ENCODE measurements at regions not wholly inside any gene's neighbourhood (a gene's known extent, or its start where the extent isn't known, plus 50 kb on each side); places are given as distances from the start of the nearest gene placed in this dataset.

- TF ChIP-seq, protein P1, sequence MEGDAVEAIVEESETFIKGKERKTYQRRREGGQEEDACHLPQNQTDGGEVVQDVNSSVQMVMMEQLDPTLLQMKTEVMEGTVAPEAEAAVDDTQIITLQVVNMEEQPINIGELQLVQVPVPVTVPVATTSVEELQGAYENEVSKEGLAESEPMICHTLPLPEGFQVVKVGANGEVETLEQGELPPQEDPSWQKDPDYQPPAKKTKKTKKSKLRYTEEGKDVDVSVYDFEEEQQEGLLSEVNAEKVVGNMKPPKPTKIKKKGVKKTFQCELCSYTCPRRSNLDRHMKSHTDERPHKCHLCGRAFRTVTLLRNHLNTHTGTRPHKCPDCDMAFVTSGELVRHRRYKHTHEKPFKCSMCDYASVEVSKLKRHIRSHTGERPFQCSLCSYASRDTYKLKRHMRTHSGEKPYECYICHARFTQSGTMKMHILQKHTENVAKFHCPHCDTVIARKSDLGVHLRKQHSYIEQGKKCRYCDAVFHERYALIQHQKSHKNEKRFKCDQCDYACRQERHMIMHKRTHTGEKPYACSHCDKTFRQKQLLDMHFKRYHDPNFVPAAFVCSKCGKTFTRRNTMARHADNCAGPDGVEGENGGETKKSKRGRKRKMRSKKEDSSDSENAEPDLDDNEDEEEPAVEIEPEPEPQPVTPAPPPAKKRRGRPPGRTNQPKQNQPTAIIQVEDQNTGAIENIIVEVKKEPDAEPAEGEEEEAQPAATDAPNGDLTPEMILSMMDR (IDR thresholded peaks at IDR 0.05; ENCODE audit: unreplicated experiment) = no peak
- no peaks in the 10 kb centered on the region for H3K9me3 Mint-ChIP-seq (ENCODE audit: low read depth)
- no peaks in the 10 kb centered on the region for H3K36me3 Mint-ChIP-seq (ENCODE audit: insufficient read depth)
- no peak for DNase-seq (ENCODE audit: low spot score, unreplicated experiment)
- H3K27me3 Mint-ChIP-seq = peaks cover 5% of the 10 kb centered on the region
- H3K27ac Mint-ChIP-seq = no peak overlapping the region
- H3K4me3 Mint-ChIP-seq (ENCODE audit: low read depth) = no peak overlapping the region
- H3K4me1 Mint-ChIP-seq (ENCODE audit: low read depth) = peaks cover 4% of the 10 kb centered on the region
Measured at GRCh38 chr13:30027569-30028455, 177.4 kb upstream of the UBL3 start.

DNA sequence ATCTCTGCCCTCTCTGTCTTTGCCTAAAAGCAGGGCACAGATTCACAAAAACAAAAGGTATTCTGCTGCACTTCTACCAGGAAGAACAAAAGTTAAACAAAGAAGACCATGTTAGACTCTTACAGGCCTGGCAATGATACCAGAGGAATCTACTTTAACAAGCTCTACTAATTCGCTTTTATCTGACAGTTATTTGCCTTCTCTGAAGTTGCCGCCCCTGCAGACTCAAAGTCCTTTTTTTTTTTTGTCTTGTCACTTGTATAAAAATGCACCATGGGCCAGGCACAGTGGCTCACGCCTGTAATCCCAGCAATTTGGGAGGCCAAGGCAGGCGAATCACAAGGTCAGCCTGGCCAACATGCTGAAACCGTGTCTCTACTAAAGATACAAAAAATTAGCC lies 176.5 kb upstream of the UBL3 start:
- H3K27ac Mint-ChIP-seq = no peak overlapping the region
- H3K4me1 Mint-ChIP-seq (ENCODE audit: low read depth) = peaks cover 6% of the 10 kb centered on the region
- H3K36me3 Mint-ChIP-seq (ENCODE audit: insufficient read depth) = no peaks in the 10 kb centered on the region
- no peak for DNase-seq (ENCODE audit: low spot score, unreplicated experiment)
- TF ChIP-seq, protein P1 (IDR thresholded peaks at IDR 0.05; ENCODE audit: unreplicated experiment) = no peak
- H3K4me3 Mint-ChIP-seq (ENCODE audit: low read depth) = no peak overlapping the region
- H3K9me3 Mint-ChIP-seq (ENCODE audit: low read depth) = no peaks in the 10 kb centered on the region
- peaks cover 5% of the 10 kb centered on the region for H3K27me3 Mint-ChIP-seq

DNA sequence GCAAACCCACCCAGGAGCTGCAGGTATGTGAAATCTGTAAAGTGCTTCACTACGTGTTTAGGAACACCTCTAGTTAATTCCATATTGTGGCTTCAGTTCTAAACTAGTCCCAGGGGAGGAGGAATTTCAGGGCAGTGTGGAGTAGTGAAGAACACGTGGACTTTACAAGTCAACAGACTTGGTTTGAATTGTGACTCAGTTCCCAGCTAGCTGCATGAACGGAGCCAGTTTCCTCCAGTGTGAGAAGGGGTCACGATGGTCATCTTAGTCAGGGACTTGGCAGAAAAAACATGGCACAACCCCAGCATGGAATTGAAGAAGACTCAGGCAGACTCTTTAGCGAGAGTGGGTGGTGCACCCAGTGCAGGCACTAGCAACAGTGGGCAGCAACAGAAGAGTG lies 175.7 kb upstream of the UBL3 start:
- no peak for DNase-seq (ENCODE audit: low spot score, unreplicated experiment)
- Mint-ChIP-seq H3K27ac (no peak overlapping the region), H3K27me3 (peaks cover 5% of the 10 kb centered on the region), H3K36me3 (ENCODE audit: insufficient read depth) (no peaks in the 10 kb centered on the region), H3K9me3 (ENCODE audit: low read depth) (no peaks in the 10 kb centered on the region), H3K4me1 (ENCODE audit: low read depth) (peaks cover 13% of the 10 kb centered on the region), H3K4me3 (ENCODE audit: low read depth) (no peak overlapping the region)
- TF ChIP-seq, protein P1 (IDR thresholded peaks at IDR 0.05; ENCODE audit: unreplicated experiment) = no peak

DNA sequence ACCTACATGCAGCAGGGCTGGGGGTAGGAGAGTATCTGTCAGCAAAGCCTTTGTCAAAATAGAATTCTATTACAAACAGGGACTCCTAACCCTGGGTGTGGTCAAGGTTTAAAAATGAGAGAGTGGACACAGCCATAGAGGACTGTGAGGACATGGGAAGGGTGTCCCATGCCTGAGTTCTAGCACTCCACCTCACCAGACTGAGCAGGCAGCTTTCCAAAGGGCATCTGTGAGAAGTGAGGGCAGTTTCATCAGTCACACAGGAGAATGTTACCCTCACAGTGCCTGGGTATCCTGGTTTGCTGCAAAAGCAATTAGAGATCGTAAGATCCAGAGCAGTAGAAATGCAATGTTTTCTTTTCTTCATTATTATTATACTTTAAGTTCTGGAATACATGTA lies 174.9 kb upstream of the UBL3 start:
- no peak overlapping the region for H3K27ac Mint-ChIP-seq
- H3K4me1 Mint-ChIP-seq (ENCODE audit: low read depth) = peaks cover 16% of the 10 kb centered on the region
- peaks cover 5% of the 10 kb centered on the region for H3K27me3 Mint-ChIP-seq
- TF ChIP-seq, protein P1 (IDR thresholded peaks at IDR 0.05; ENCODE audit: unreplicated experiment) = no peak
- H3K4me3 Mint-ChIP-seq (ENCODE audit: low read depth) = no peak overlapping the region
- H3K36me3 Mint-ChIP-seq (ENCODE audit: insufficient read depth) = no peaks in the 10 kb centered on the region
- H3K9me3 Mint-ChIP-seq (ENCODE audit: low read depth) = no peaks in the 10 kb centered on the region
- no peak for DNase-seq (ENCODE audit: low spot score, unreplicated experiment)

DNA sequence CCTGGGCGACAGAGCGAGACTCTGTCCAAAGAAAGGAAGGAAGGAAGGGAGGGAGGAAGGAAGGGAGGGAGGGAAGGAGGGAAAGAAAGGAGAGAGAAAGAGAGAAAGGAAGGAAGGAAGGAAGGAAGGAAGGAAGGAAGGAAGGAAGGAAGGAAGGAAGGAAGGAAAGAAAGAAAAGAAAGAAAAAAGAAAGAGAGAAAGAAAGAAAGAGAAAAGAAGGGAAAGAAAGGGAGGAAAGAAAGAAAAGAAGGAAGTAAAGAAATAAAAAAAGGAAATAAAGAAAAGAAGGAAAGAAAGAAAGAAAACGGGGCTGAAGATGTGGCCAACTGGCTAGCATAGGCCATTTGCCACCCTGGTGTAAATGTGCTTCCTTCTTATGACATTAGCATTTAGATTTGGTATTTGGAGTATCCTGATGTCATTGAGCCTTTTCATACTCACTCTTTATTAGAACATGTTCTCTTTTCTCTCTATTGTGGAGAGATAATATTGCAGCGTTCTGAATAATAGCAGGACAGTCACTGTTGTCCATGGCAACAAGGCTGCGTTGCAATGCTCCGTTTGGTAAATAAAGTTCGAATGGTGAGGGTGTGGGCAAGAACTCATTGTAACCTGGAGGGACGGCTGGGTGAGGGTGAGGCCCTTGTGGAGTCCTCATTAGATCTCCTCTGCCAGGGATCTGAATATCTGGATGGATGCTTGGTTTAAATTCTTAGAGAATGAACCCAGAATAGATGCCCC lies 173.9 kb upstream of the UBL3 start:
- DNase-seq (ENCODE audit: low spot score, unreplicated experiment) = no peak
- Mint-ChIP-seq H3K4me1 (ENCODE audit: low read depth) (peaks cover 24% of the 10 kb centered on the region), H3K36me3 (ENCODE audit: insufficient read depth) (no peaks in the 10 kb centered on the region), H3K9me3 (ENCODE audit: low read depth) (no peaks in the 10 kb centered on the region), H3K27ac (no peak overlapping the region), H3K4me3 (ENCODE audit: low read depth) (no peak overlapping the region), H3K27me3 (peaks cover 5% of the 10 kb centered on the region)
- TF ChIP-seq, protein P1 (IDR thresholded peaks at IDR 0.05; ENCODE audit: unreplicated experiment) = no peak
